Activated effector memory CD4-positive, alpha-beta T cell treated with Interleukin-2 at 50 U/mL for 16 hours (primary cell): ENCODE measurements at regions not wholly inside any gene's neighbourhood (a gene's known extent, or its start where the extent isn't known, plus 50 kb on each side); places are given as distances from the start of the nearest gene placed in this dataset.
"Not testable (repeated sequence)": the region's sequence is repeated elsewhere in the genome, so short reads cannot be mapped to it uniquely, and the experiment has no call there.

Source experiments
- DNase-seq: peaks from one replicate; pipeline ENCODE4 v3.0.0-alpha.2; 2020

GRCh38 chr4:26048378-26048882 is 134.4 kb downstream of the SMIM20 start:
- no peak for DNase-seq

DNA sequence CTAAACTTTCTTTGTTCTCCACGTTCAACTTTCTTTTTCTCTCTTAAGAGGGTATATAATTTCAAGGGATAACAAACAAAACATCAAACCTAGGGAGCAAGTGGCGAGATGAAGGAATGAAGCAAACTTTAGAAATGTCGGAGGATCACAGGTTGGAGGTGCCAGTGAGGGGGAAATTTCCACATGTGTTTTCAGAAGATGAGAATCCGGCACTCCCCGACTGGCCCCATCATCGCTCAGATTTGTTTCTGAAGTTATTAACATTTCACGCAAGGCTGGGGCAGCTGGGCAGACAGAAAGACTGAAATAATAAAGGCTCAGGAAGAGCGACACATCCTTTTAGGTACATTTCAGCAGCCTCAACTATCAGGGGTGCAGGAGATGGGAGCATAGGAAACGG is 134.9 kb downstream of the SMIM20 start:
- DNase-seq = no peak

GRCh38 chr4:26049447-26049846 is 135.4 kb downstream of the SMIM20 start:
- DNase-seq = no peak

GRCh38 chr4:26050212-26050643 is 136.2 kb downstream of the SMIM20 start:
- no peak for DNase-seq

DNA sequence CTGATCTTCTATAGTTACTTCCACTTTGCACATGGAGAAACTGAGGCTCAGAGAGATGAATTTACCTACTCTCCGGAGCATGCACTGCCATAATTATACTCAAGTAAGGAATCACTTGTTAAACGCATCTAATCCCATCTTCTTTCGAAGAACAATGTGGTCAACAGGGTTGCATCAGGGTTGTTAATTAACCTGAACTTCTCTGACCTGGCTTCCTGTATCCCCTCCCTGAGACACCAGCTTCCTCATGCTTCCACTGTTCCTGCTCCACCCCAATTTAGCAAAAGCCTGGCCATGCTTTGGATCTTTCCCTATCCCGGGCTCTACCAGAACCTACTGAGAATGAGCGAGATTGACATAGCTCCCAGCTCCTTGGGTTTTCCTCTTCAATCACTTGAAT is 136.7 kb downstream of the SMIM20 start:
- no peak for DNase-seq

- DNase-seq = no peak
Observed at GRCh38 chr4:26051240-26051639, 137.2 kb downstream of the SMIM20 start.

DNA sequence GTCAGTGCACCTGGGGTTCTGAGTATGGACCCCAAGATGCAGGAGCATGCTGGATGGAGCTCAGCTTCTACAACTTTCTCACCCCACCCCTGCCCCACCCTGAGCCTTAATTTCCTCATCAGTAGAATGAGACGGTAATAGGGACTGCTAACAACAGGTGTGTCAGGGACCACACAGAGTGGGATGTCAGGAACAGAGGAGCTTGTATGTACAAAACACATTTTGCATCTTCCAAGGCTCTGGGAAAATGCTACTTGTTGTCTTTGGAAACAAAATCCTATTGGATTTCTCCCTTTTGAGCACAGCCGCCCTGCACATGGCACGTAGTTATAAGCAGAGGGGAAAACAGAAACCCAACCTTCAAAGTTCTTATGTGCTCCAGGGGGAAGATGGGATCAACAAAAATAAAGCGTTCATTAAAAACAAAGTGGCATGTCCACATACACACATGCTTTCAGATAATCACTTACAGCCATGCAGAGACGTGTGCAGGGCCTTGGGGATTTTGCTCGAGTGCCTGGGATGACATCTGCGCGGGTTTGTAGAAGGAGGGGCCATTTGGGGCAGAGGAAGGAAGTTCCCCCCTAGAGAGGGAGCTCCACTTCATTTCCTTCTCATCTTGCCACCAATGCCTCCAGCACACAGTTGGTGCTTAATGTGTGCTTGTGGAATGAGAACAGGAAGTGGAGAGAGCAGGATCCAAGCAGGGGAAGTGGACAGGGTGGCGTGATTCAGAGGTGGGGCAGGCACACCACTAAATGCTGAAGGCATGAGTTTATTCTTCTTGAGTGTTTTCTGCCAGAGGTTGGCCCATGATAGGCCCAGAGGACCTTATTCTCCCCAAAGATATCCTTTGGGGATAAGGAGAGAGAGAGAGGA is 138.9 kb downstream of the SMIM20 start:
- DNase-seq = no peak

DNA sequence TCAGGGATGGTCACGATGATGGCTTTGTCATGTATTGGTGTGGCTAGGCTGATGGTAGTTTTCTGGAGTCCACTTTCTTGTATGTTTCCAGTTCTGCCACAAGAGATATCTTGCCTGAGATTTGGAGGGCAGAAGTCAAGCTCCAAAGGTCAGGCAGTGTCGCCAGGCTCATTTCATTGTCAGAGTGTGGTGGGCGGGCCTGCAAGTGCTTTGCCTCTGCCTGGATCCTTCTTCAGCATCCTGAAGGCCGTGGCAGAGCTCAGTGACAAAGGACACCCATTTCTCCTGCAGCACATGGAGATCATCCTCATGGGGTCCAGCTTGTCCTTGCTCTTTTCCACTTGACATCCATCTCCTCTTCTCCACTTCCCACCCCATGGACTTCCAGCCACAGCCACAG is 139.7 kb downstream of the SMIM20 start:
- DNase-seq = no peak

GRCh38 chr4:26055855-26056254 is 141.8 kb downstream of the SMIM20 start:
- no peak for DNase-seq

DNA sequence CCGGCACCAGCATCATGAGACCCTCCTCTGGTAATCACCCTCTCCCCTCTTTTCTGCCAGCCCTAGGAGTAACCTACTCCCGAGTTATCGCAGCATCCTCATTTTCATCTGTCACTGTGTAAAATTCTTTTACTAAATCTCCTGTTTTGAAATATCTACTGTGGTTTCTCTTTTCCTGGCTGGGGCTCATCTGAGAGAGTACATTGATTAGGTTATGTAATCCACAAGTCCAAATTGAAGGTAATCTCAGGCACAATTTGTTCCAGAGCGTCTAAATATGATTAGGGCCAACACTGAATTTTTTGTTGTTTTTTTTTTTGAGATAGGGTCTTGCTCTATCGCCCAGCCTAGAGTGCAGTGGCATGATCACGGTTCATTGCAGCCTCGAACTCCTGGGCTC is 142.4 kb downstream of the SMIM20 start:
- no peak for DNase-seq

- not testable (repeated sequence) for DNase-seq
Observed at GRCh38 chr4:26057839-26058238, 143.8 kb downstream of the SMIM20 start.

- DNase-seq = no peak
Observed at GRCh38 chr4:26058537-26058936, 144.5 kb downstream of the SMIM20 start.

- no peak for DNase-seq
Observed at GRCh38 chr4:26059391-26060154, 145.6 kb downstream of the SMIM20 start.

DNA sequence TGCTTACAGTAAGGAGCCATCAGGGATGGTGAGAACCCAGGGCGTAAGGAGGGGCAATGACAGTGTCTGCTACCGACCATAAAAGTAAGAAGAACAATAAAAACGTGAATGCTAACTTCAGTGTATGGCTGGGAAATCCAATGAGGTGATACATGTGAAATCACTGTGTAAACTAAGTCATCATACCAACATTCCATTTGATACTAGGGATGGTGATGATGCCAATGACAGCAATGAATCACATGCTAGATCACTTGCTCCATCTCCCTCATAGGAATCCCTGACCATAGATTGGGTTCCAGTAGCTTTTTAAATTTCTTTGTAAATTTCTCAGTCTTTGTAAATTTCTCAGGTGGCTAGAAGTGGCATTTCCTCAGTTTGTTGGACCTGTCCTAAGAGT is 146.3 kb downstream of the SMIM20 start:
- no peak for DNase-seq

GRCh38 chr4:26061248-26061986 is 147.4 kb downstream of the SMIM20 start:
- no peak for DNase-seq

DNA sequence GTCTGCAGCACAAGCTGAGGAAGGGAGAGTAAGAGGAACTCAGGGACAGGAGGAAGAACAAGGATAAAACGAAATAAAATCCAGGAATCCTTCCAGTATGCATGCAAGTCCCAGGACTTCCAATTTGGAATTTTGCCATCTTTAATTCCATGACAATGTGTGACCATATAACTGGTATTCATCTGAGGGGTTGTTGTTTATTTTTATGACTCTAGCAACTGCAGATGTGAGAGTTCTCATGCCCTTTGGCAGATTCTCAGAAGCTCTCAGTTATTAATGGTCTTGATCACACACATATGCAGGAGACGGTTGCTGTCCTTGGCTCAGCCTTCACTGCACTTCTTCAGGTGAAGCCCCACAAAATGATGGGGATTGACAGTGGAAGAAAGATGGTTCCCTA is 148.2 kb downstream of the SMIM20 start:
- DNase-seq = no peak

DNA sequence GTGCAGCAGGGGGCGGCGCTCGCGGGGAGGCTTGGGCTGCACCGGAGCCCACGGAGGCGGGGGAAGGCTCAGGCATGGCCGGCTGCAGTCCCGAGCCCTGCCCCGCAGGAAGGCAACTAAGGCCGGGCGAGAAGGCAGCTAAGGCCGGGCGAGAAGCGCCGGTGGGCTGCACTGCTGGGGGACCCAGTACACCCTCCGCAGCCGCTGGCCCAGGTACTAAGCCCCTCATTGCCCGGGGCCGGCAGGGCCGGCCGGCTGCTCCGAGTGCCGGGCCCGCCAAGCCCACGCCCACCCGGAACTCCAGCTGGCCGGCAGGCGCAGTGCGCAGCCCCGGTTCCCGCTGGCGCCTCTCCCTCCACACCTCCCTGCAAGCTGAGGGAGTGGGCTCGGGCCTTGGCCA is 150.0 kb downstream of the SMIM20 start:
- DNase-seq = not testable (repeated sequence)

DNA sequence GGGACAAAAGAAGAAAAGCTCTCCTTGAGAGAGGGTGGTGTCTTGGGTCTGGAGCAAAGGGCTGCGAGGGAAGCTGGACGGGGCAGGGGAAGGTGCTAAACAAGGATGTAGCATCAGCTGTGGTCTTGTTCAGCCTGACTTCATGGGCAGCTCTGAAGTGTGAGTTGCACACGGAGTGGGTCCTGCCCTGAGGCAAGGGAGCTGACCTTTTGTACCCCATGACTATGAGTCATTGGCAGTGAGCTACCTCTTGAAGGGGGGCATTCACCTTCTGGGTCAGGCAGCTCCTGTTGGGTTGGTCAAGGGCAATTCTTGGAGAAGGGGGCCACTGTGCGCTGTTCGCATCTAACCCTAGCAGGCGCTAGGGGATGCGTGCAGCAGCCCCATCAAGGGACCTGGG is 151.8 kb downstream of the SMIM20 start:
- no peak for DNase-seq

- no peak for DNase-seq
Observed at GRCh38 chr4:26067035-26067434, 153.0 kb downstream of the SMIM20 start.

- DNase-seq = no peak
Observed at GRCh38 chr4:26069218-26069617, 155.2 kb downstream of the SMIM20 start.

DNA sequence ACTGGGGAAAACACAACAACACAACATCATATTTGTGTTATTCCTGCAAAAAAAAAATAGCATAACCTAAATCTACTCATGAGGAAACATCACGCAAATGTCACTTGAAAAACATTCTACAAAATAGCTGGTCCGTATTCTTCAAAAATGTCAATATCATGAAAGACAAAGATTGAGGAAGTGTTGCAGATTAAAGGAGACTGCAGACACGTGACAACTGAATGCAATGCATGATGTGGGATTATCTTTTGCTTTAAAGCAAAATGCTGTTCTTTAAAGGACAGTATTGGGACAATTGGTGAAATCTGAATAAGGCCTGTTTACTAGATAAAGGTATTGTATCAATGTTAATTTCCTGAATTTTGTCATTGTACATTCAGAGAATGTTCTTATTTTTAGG is 157.7 kb downstream of the SMIM20 start:
- no peak for DNase-seq

DNA sequence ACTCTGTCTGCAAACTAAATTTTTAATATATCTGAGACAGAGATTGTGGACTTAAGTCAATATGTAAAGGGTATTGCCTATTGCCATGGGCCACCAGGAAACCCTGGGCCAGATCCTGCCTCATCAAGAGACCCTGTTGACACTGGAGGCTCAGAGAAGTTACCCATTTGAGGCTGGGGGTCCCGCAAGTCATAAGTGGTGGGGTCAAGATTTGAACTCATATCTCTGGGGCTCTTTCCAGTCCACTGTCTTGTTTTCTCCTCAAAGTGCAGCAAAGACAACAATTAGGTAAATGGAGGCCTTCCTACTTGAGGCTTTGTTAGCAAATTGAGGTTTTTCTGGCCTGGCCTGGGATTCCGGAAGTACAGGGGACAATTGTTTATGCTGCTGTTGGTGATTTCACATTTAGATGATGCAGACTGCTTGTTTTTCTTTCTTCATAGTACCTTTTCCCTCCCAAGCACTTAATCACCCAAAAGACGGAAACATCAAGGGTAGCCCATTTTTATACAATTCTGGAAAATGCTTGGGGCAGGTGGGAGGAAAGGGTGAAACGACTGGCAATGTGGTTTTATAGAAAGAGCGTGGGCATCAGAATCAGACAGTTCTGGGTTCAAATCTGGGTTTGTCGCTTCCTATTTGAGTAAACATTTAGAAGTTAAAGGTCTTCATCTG is 160.0 kb downstream of the SMIM20 start:
- DNase-seq = no peak
